H1 (cell line): ENCODE measurements at regions not wholly inside any gene's neighbourhood (a gene's known extent, or its start where the extent isn't known, plus 50 kb on each side); places are given as distances from the start of the nearest gene placed in this dataset.

ENCODE experiments used
- JUND ChIP-seq: IDR thresholded peaks from 2 replicates; pipeline ENCODE4 v1.6.1; 2011; ENCODE audit warnings: mild to moderate bottlenecking, improper control_type of control experiment, low read length

DNA sequence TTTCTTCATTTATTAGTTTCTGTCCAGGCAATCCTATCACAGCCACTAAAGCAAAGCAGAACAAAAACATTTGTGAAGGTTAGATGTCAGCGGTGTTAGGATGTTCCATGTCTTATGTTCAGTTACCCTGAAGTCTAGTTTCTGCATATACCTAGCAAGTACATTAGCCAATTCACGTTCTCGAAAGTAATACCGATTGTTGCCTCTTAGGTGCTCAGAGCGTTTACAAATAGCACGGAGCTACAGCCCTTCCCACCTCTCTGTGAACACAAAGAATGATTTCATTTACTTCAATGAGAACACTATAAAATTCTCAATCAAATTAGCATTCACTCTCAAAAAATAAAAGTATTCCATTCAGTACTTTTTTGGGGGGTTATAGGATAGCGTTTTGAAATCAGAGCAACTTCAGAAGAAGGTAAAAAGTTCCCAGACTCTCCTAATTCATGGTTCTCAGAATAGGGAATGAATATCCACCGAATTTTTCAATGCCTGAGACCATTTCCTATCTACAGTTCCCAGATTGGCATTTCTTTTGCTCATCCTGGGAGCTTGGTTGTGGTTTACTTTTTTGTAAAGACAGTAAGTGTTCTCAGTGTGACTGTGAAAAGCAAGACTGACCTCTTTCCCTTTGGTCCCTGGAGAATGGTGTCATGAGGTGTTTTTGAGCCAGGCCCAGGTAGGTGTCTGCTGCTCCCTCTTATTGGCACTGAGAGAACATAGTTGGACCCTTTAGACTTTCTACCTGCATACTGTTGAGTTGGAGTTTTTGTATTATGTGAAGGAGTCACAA lies 488.0 kb upstream of the RGS6 start (continued):
- TF ChIP-seq JUND, result no peak
